ENCODE measurements at regions not wholly inside any gene's neighbourhood (a gene's known extent, or its start where the extent isn't known, plus 50 kb on each side); places are given as distances from the start of the nearest gene placed in this dataset.

GRCh38 chr1:69410893-69411292 is 156.8 kb upstream of the LRRC7 start:
- Mint-ChIP-seq H3K27ac (no peak overlapping the region), H3K9me3 (peaks cover 11% of the 10 kb centered on the region), H3K36me3 (no peaks in the 10 kb centered on the region), H3K27me3 (ENCODE audit: low read depth) (no peaks in the 10 kb centered on the region), H3K4me3 (no peak overlapping the region), H3K4me1 (no peaks in the 10 kb centered on the region)
- ATAC-seq: no peak
- TF ChIP-seq EMX1 (CRISPR knock-in tag; IDR thresholded peaks at IDR 0.05): no peak
- no peak for TF ChIP-seq NFYB (CRISPR knock-in tag; conservative IDR thresholded peaks at IDR 0.05; ENCODE audit: low read depth)
- TF ChIP-seq E2F4 (CRISPR knock-in tag; IDR thresholded peaks at IDR 0.05; ENCODE audit: borderline replicate concordance, low read depth): no peak
- TF ChIP-seq TEAD4 (CRISPR knock-in tag; IDR thresholded peaks at IDR 0.05): no peak
- no peak for TF ChIP-seq AFF4 (CRISPR knock-in tag; IDR thresholded peaks at IDR 0.05; ENCODE audit: borderline replicate concordance)
- TF ChIP-seq GABPB1 (CRISPR knock-in tag; IDR thresholded peaks at IDR 0.05): no peak
- no peak for TF ChIP-seq USF1 (CRISPR knock-in tag; IDR thresholded peaks at IDR 0.05)
- TF ChIP-seq TP53 (CRISPR knock-in tag; IDR thresholded peaks at IDR 0.05): no peak
- TF ChIP-seq ERG (CRISPR knock-in tag; IDR thresholded peaks at IDR 0.05): no peak
- no peak for TF ChIP-seq FOXK1 (CRISPR knock-in tag; IDR thresholded peaks at IDR 0.05)
- no peak for TF ChIP-seq CREM (CRISPR knock-in tag; IDR thresholded peaks at IDR 0.05)
- TF ChIP-seq JAZF1 (CRISPR knock-in tag; IDR thresholded peaks at IDR 0.05): no peak
- no peak for TF ChIP-seq ATF3 (CRISPR knock-in tag; conservative IDR thresholded peaks at IDR 0.05)
- no peak for TF ChIP-seq ZNF263 (CRISPR knock-in tag; IDR thresholded peaks at IDR 0.05; ENCODE audit: low read depth)
- TF ChIP-seq STAT6 (CRISPR knock-in tag; conservative IDR thresholded peaks at IDR 0.05; ENCODE audit: low read depth): no peak
- no peak for TF ChIP-seq ZNF425 (CRISPR knock-in tag; conservative IDR thresholded peaks at IDR 0.05)
- TF ChIP-seq ATF2 (CRISPR knock-in tag; IDR thresholded peaks at IDR 0.05; ENCODE audit: borderline replicate concordance, low read depth): no peak
- no peak for TF ChIP-seq PRDM15 (CRISPR knock-in tag; IDR thresholded peaks at IDR 0.05)
- TF ChIP-seq ELF4 (CRISPR knock-in tag; IDR thresholded peaks at IDR 0.05; ENCODE audit: low read depth): no peak
- TF ChIP-seq SMAD4 (CRISPR knock-in tag; IDR thresholded peaks at IDR 0.05): no peak
- no peak for DNase-seq (ENCODE audit: low spot score)
- CTCF ChIA-PET: no interaction called here
- POLR2A ChIA-PET: no interaction called here

Data from WTC11 (cell line).